ENCODE measurements at regions not wholly inside any gene's neighbourhood (a gene's known extent, or its start where the extent isn't known, plus 50 kb on each side); places are given as distances from the start of the nearest gene placed in this dataset.
A peak's percentile ranks its signal among the peaks of the same experiment; 100 is the strongest.

GRCh38 chr3:165636684-165637015, 200.6 kb downstream of the BCHE start:
- H3K4me3 ChIP-seq (ENCODE audit: low read depth, low read length): no peak overlapping the region
- no peak for TF ChIP-seq CTCF (IDR thresholded peaks at IDR 0.05; ENCODE audit: low read depth, low read length, missing control alignments)
- DNase-seq (ENCODE audit: low read depth): no peak

GRCh38 chr3:165635791-165636683, 201.2 kb downstream of the BCHE start:
- DNase-seq (ENCODE audit: low read depth): no peak
- TF ChIP-seq CTCF (IDR thresholded peaks at IDR 0.05; ENCODE audit: low read depth, low read length, missing control alignments): no peak
- no peak overlapping the region for H3K4me3 ChIP-seq (ENCODE audit: low read depth, low read length)

- no peak overlapping the region for H3K4me3 ChIP-seq (ENCODE audit: low read depth, low read length)
- TF ChIP-seq CTCF (IDR thresholded peaks at IDR 0.05; ENCODE audit: low read depth, low read length, missing control alignments): peak; percentile 40
- DNase-seq (ENCODE audit: low read depth): no peak
Observed at GRCh38 chr3:165624761-165625160, 212.5 kb downstream of the BCHE start.

- TF ChIP-seq CTCF (IDR thresholded peaks at IDR 0.05; ENCODE audit: low read depth, low read length, missing control alignments): no peak
Observed at GRCh38 chr3:165622356-165622755, 214.9 kb downstream of the BCHE start.

GRCh38 chr3:165619069-165619468, 218.2 kb downstream of the BCHE start:
- no peak for DNase-seq (ENCODE audit: low read depth)
- H3K4me3 ChIP-seq (ENCODE audit: low read depth, low read length): no peak overlapping the region
- TF ChIP-seq CTCF (IDR thresholded peaks at IDR 0.05; ENCODE audit: low read depth, low read length, missing control alignments): no peak

More at GRCh38 chr3:165622356-165622755, 214.9 kb downstream of the BCHE start:
- H3K4me3 ChIP-seq (ENCODE audit: low read depth, low read length): no peak overlapping the region
- no peak for DNase-seq (ENCODE audit: low read depth)

GRCh38 chr3:165617134-165617533, 220.1 kb downstream of the BCHE start:
- TF ChIP-seq CTCF (IDR thresholded peaks at IDR 0.05; ENCODE audit: low read depth, low read length, missing control alignments): no peak
- H3K4me3 ChIP-seq (ENCODE audit: low read depth, low read length): no peak overlapping the region
- DNase-seq (ENCODE audit: low read depth): no peak

GRCh38 chr3:165614337-165614736, 222.9 kb downstream of the BCHE start:
- H3K4me3 ChIP-seq (ENCODE audit: low read depth, low read length): no peak overlapping the region
- no peak for DNase-seq (ENCODE audit: low read depth)
- TF ChIP-seq CTCF (IDR thresholded peaks at IDR 0.05; ENCODE audit: low read depth, low read length, missing control alignments): no peak

All from GM12864 (cell line).